Left ventricle myocardium inferior (tissue), 1 donor: ENCODE measurements at regions not wholly inside any gene's neighbourhood (a gene's known extent, or its start where the extent isn't known, plus 50 kb on each side); places are given as distances from the start of the nearest gene placed in this dataset.
A peak's percentile ranks its signal among the peaks of the same experiment; 100 is the strongest.

Experiments
- DNase-seq: peaks from one replicate; pipeline ENCODE4 v3.0.0-alpha.2; 2020
- H3K27ac ChIP-seq: fragments of 200-600 bp; replicated peaks from 2 replicates; pipeline ENCODE4 v1.8.0; 2021
- H3K27me3 ChIP-seq: fragments of 200-600 bp; 2 replicates; pipeline ENCODE4 v1.8.0; 2021; ENCODE audit warnings: low read depth
- H3K36me3 ChIP-seq: fragments of 200-600 bp; 2 replicates; pipeline ENCODE4 v1.8.0; 2021
- H3K4me1 ChIP-seq: fragments of 200-600 bp; 2 replicates; pipeline ENCODE4 v1.8.0; 2021
- H3K4me3 ChIP-seq: fragments of 200-600 bp; 2 replicates; pipeline ENCODE4 v1.8.0; 2021; ENCODE audit warnings: mild to moderate bottlenecking, moderate library complexity
- H3K9me3 ChIP-seq: fragments of 200-600 bp; replicated peaks from 2 replicates; pipeline ENCODE4 v1.8.0; 2021
- intact Hi-C: fragments of 100-400 bp; cut with micrococcal nuclease; formaldehyde crosslinking; loops from one replicate; pipeline ENCODE4 v1.11.0; 2022
- TF ChIP-seq, protein P1 (sequence below): fragments of 200-600 bp; IDR thresholded peaks from 2 replicates; pipeline ENCODE4 v1.8.0; 2021; ENCODE audit warnings: antibody characterized with exemption, mild to moderate bottlenecking, borderline replicate concordance
- donor health status: DM: no; HTN: yes; CAD: no; lungs with severe emphysema.

DNA sequence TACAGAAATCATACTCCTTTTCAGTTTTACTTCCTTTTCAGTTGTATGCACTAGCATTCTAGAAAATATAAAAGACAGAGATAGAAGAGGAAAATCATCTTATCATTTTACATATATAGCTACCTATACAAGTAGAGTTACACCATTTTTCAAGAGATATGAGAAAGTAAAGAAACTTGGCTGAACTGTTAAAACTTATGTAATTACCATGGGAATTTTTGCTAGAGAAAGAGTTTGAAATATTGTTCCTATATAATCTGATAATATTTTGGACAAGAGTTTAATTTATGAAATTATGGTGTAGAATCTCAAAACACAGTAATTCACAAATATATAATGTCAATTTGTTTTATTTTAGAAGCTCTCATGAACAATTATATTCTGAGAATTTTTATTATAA lies 180.8 kb downstream of the PLPPR4 start:
- Histone ChIP-seq H3K27ac (no peak overlapping the region), H3K9me3 (no peaks in the 10 kb centered on the region), H3K27me3 (no peaks in the 10 kb centered on the region), H3K4me1 (peaks cover 15% of the 10 kb centered on the region), H3K36me3 (no peaks in the 10 kb centered on the region), H3K4me3 (no peak overlapping the region)
- intact Hi-C loops, result no loop called here
- DNase-seq, result no peak
- TF ChIP-seq, protein P1, sequence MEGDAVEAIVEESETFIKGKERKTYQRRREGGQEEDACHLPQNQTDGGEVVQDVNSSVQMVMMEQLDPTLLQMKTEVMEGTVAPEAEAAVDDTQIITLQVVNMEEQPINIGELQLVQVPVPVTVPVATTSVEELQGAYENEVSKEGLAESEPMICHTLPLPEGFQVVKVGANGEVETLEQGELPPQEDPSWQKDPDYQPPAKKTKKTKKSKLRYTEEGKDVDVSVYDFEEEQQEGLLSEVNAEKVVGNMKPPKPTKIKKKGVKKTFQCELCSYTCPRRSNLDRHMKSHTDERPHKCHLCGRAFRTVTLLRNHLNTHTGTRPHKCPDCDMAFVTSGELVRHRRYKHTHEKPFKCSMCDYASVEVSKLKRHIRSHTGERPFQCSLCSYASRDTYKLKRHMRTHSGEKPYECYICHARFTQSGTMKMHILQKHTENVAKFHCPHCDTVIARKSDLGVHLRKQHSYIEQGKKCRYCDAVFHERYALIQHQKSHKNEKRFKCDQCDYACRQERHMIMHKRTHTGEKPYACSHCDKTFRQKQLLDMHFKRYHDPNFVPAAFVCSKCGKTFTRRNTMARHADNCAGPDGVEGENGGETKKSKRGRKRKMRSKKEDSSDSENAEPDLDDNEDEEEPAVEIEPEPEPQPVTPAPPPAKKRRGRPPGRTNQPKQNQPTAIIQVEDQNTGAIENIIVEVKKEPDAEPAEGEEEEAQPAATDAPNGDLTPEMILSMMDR, result no peak

DNA sequence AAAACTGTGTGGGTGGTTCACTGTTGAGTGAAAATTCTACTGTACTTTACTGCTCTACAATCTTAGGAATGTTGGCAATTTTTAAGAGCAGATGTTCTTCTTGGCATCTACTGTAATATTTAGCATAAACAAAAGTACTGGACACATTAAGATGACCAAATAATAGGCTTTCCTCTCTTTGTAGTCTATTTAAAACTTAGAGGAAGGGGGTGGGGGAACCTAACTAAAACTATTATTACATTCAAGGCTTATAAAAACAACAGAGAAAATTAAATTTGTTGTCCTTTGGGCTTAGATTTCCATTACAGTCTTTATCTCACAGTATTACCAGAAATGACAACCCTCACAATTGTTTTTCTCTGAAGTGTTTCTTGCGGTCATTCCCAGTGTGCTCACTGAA lies 181.2 kb downstream of the PLPPR4 start:
- TF ChIP-seq, protein P1, result no peak
- Histone ChIP-seq H3K27me3 (no peaks in the 10 kb centered on the region), H3K4me3 (no peak overlapping the region), H3K4me1 (peaks cover 15% of the 10 kb centered on the region), H3K27ac (peak overlapping the region; percentile 51), H3K36me3 (no peaks in the 10 kb centered on the region), H3K9me3 (no peaks in the 10 kb centered on the region)
- DNase-seq, result no peak
- intact Hi-C loops, result no loop called here

DNA sequence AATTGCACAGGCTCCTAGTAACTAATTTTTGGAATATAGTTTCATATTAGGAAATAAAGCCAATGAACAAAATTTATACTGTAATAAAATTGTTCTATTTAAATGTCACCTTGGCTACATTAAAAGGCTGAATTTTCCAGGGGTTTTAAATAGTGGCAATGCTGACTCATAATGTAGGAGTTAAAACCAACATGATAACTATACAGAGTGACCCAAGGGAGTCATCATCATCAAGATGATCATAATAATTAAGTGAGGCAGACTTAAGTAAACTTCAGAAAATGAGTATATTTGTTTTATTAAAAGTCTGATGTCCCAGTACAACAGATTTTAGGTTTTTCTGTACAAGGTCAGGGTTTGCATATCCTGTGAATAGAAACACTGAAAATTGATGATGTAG lies 183.4 kb downstream of the PLPPR4 start:
- Histone ChIP-seq H3K27me3 (no peaks in the 10 kb centered on the region), H3K36me3 (no peaks in the 10 kb centered on the region), H3K4me1 (peaks cover 15% of the 10 kb centered on the region), H3K27ac (no peak overlapping the region), H3K9me3 (no peaks in the 10 kb centered on the region), H3K4me3 (no peak overlapping the region)
- TF ChIP-seq, protein P1, result no peak
- intact Hi-C loops, result no loop called here
- no peak for DNase-seq

DNA sequence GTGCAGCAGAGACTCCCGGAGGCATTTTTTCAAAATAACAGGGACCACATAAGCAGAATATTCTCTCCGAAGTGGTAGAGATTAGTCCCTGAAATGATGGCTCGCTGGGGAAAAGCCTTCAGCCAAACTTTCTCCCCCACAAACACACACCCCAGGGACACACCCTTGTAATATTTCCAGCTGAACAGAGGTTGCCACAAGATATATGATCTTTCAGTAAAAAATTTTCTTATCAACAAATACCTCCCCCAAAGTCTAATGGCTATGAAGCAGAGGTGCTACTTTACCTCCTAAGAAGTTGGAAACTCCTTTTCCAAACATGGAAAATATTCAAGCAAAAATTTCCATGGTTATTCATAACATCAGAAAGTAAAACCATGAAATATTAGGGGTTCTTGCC lies 190.2 kb upstream of the PALMD start:
- TF ChIP-seq, protein P1, result no peak
- intact Hi-C loops, result no loop called here
- Histone ChIP-seq H3K36me3 (no peaks in the 10 kb centered on the region), H3K27me3 (no peaks in the 10 kb centered on the region), H3K27ac (no peak overlapping the region), H3K4me1 (no peaks in the 10 kb centered on the region), H3K4me3 (no peak overlapping the region), H3K9me3 (peaks cover 2% of the 10 kb centered on the region)
- no peak for DNase-seq

DNA sequence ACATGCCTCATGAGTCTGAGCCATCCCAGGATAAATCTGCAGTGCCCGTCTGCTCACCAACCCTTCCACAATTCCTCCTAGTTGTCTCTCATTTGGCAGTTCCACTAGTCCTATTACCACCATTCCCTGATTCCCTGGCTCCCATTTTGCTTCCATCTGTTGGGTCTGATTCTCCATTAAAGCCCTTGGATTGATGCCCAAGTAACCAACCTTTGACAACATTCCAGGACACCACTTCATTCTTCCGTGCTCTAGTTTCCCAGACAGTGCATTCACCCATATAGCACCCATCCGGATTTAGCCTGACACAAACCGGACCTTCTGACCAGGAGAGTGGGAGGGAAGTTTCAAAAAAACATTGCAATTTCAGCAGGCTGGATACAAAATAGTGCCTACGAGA lies 189.4 kb upstream of the PALMD start:
- intact Hi-C loops, result no loop called here
- H3K4me3 ChIP-seq, result no peak overlapping the region
- H3K36me3 ChIP-seq, result no peaks in the 10 kb centered on the region
- peaks cover 2% of the 10 kb centered on the region for H3K9me3 ChIP-seq
- no peak for DNase-seq
- TF ChIP-seq, protein P1, result no peak
- H3K27ac ChIP-seq, result no peak overlapping the region
- H3K4me1 ChIP-seq, result no peaks in the 10 kb centered on the region
- H3K27me3 ChIP-seq, result no peaks in the 10 kb centered on the region
